ENCODE measurements at regions not wholly inside any gene's neighbourhood (a gene's known extent, or its start where the extent isn't known, plus 50 kb on each side); places are given as distances from the start of the nearest gene placed in this dataset.
"Not testable (repeated sequence)": the region's sequence is repeated elsewhere in the genome, so short reads cannot be mapped to it uniquely, and the experiment has no call there.

DNA sequence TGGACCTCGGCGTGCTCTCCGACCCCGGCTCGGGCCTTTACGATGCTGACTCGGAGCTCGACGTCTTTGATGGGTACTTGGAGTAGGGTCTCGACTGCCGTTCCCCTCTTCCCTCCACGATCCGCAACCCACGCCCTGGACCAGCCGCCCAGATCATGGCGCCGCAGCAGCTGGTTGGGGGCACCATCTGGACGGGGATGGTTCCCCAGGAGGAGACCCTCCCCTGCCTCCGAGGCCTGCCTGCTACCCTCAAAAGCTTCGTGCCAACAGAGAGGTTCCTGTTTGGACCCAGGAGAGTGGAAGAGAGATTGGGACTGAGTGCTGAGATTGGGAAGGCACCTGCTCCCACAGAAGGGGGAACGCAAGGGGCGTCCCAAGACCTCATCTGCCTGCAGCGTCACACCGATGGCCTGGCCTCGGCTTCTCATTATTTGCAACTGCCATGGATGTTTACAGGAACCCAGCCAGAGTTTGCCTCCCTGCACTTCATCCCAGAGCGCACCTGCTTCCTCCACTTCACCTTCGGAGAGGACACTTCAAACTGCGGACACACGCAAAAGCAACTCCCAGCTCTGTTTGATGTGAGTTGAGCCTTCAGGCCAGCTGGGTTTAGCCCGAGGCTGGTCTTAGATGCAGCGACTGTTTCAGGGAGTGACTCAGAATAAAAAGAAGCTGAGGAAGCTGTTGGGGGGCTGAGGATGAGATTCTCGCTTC lies 58.9 kb downstream of the GOLGA6L7 start:
- peak; percentile 17 for DNase-seq (ENCODE audit: low read depth)

DNA sequence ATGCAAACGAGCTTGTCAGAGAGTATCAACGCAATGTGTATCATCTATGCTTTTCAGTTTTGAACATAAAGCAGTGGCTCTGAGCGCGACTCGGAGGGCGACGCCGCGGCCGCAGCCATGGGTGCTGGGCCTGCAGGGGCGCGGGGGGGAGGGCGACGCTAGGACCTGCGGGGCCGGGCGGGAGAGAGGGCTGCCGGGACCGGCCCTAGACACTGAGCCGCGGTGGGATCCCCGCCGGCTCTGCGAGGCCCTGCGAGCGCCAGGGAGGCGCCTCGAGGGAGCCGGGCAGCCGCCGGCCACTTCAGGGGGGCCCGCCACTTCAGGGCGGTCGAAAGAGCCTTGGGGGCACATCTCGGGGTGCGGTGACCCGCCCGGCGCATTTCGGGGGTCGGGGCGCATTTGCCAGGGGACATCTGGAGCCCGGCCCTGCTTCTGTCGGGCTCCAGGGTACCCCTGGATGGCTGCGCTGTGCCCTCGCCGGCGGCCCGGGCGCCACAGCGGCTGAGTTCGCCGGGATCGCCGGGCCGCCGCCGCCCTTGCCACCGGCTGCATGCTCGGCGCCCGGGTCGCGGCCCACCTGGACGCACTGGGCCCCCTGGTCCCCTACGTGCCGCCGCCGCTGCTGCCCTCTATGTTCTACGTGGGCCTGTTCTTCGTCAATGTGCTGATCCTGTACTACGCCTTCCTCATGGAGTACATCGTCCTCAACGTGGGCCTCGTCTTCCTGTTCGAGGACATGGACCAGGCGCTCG lies 59.6 kb downstream of the GOLGA6L7 start:
- not testable (repeated sequence) for DNase-seq (ENCODE audit: low read depth)

DNA sequence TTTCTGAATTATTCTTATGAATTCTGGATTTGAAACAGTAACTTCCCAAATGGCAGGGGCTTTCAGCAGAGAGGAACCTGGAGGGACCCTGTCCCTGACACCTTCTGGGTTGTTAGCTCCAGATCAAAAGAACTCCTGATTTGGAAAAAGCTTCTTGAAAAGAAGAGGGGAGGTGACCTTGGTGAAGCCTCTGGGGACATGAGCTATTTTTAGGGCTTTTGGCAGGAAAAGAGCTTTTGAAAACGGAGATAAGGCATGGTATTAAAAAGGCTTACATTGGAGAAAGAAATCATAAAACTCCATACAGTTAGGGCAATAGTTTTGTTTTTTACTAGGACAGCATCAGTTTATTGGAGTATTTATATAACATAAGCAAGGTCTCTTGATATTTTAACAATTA lies 60.3 kb downstream of the GOLGA6L7 start:
- not testable (repeated sequence) for DNase-seq (ENCODE audit: low read depth)

DNA sequence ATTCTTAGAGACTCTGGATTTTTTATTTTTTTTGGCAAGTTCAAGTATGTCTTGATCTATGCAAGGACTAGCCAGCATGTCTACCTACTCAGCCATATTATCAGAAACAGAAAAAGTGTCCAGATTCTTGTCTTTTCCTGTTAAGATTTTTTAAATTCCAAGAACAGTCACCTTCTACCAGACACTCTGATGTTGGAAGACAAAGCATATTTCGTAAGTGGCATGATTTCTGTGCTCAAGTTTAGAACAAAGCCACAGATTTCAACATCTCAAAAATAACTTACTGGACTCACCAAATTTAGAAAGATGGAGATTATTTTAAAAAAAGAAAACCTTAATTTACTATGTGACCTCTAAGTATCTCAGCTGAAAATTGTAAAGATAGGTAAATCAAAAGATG lies 61.9 kb downstream of the GOLGA6L7 start:
- no peak for DNase-seq (ENCODE audit: low read depth)

DNA sequence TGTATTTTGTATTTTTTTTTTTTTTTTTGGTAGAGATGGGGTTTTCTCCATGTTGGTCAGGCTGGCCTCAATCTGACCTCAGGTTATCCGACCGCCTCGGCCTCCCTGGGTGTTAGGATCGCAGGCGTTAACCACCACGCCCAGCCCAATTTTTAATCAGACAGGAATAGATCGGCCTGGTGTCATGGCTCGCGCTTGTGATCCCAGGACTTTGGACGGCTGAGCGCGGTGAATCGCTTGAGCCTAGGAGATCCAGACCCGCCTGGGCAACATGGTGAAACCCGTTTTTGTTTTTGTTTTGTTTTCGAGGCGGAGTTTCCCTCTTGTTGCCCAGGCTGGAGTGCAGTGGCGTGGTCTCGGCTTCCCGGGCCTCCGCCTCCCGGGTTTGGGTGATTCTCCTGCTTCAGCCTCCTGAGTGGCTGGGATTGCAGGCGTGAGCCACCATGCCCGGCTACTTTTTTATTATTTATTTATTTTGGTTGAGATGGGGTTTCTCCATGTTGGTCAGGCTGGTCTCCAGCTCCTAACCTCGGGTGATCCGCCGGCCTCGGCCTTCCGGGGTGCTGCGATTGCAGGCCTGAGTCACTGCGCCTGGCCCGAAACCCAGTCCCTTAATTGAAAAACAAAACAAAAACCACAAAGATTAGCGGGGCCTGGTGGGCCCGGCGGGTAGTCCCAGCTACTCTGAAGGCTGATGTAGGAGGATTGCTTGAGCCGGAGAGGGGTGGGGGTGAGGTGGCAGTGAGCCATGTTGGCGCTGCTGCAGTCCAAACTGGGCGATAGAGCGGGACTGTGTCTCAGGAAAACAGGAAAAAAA lies 63.9 kb downstream of the GOLGA6L7 start:
- DNase-seq (ENCODE audit: low read depth): not testable (repeated sequence)

DNA sequence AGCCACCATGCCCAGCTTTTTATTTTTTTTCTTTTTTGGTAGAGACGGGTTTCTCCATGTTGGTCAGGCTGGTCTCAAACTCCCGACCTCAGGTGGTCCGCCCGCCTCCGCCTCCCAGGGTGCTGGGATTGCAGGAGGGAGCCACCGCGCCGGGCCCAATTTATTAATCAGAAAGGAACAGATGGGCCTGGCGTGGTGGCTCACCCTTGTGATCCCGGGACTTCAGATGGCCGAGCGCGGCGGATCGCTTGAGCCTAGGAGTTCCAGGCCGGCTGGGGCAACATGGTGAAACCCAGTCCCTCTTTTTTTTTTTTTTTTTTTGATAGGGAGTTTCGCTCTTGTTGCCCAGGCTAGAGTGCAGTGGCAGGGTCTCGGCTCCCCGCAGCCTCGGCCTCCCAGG lies 64.6 kb downstream of the GOLGA6L7 start:
- no peak for DNase-seq (ENCODE audit: low read depth)

DNA sequence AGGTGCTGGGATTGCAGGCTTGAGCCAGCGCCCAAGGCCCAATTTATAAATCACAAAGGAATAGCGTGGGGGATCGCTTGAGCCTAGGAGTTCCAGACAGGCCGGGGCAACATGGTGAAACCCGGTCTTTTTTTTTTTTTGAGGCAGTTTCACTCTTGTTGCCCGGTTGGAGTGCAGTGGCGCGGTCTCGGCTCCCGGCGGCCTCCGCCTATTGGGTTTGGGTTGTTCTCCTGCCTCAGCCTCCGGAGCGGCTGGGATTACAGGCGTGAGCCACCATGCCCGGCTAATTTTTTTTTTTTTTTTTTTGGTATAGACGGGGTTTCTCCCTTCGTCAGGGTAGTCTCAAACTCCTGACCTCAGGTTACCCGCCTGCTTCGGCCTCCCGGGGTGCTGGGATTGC lies 65.0 kb downstream of the GOLGA6L7 start:
- no peak for DNase-seq (ENCODE audit: low read depth)

DNA sequence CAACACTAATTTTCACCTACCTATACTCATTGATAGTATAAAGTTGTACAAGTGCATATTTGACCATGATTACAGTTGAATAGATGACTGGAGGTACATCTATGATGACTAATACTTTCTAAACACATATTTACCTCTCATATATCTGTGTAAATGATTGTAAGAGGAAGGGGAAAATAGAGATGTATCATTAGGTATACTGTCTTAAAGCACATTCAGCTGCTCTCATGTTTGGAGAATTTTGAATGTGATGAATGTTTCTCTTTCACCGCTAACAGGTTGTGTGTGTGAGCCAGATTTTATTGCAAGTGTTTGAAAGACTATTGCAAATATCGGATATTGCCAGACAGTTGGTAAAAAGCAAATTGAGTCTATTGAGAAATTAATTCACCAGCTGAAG lies 66.2 kb upstream of the GOLGA8M start:
- not testable (repeated sequence) for DNase-seq (ENCODE audit: low read depth)

DNA sequence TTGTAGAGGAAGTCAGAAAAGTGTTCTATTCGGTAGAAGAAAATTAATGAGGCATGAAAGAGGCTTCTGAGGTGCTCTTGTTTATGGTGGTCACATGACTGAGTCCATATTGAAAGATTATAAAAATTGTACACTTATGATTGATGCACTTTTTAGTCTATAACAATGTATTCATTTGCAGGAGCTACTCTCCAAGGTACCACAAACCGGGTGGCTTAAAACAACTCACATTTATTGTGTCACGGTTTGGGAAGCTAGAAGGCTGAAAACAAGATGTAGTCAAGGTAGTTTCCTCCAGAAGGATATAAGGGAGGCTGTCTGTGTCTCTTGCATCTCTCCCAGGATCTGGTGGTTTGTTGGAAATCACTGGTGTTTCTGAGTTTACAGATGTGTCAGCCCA lies 60.6 kb upstream of the GOLGA8M start:
- not testable (repeated sequence) for DNase-seq (ENCODE audit: low read depth)

Measured in Daoy (cell line).